Ascending aorta (tissue), 2 donors: ENCODE measurements at regions not wholly inside any gene's neighbourhood (a gene's known extent, or its start where the extent isn't known, plus 50 kb on each side); places are given as distances from the start of the nearest gene placed in this dataset.

Experiments
- DNase-seq, 2 donors: peaks; one replicate each; pipeline ENCODE4 v3.0.0-alpha.2; 2019; ENCODE audit warnings: low spot score in 2 of 2
- H3K27ac ChIP-seq, 2 donors: fragments of 200-600 bp; sonication (generic); one replicate each; pipeline ENCODE4 v1.5.1; 2016 to 2017; ENCODE audit warnings: mild to moderate bottlenecking in 1 of 2
- H3K27me3 ChIP-seq: fragments of 200-600 bp; sonication (generic); one replicate; pipeline ENCODE4 v1.5.1; 2017
- H3K36me3 ChIP-seq, 2 donors: fragments of 200-600 bp; sonication (generic); one replicate each; pipeline ENCODE4 v1.5.1; 2016
- H3K4me1 ChIP-seq, 2 donors: fragments of 200-600 bp; sonication (generic); one replicate each; pipeline ENCODE4 v1.5.1; 2016 to 2017; ENCODE audit warnings: mild to moderate bottlenecking in 1 of 2
- H3K4me3 ChIP-seq, 2 donors: fragments of 200-600 bp; sonication (generic); one replicate each; pipeline ENCODE4 v1.5.1; 2016 to 2017; ENCODE audit warnings: mild to moderate bottlenecking in 1 of 2
- H3K9me3 ChIP-seq, 2 donors: fragments of 200-600 bp; sonication (generic); one replicate each; pipeline ENCODE4 v1.5.1; 2016
- CTCF ChIP-seq, 3 experiments: fragments of 200-600 bp in 2 of 3; fragments of 450-650 bp in 1 of 3; sonication (generic) in 2 of 3; IDR thresholded peaks; one replicate each; pipeline ENCODE4 v1.5.1; 2016 to 2019; ENCODE audit warnings: antibody characterized with exemption in 3 of 3, mild to moderate bottlenecking in 1 of 3, moderate library complexity in 1 of 3
- intact Hi-C: fragments of 100-400 bp; cut with DNase I; formaldehyde crosslinking; loops from one replicate; pipeline ENCODE4 v1.15.1; 2023

DNA sequence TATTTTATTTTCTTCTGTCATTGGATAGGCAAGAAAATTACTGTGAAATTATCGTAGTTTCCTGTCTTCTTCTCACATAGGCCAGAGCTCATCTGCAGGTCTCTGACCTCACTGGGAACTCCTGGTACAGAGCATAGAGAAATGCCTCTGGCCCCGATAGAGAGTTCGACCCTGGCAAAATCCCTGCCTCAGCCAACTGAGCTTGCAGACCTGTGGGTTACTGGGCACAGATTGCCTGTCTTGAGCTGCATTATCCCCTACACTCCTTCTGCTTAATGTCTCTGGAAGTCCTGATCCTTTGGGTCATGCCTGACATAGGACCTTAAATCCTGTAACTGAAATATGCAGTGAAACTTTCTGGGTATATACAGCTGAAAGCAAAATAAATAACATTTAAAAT, 439.3 kb upstream of the CTNND2 start:
- no peak for DNase-seq
- intact Hi-C loops: no loop called here
- no peaks in the 10 kb centered on the region for H3K9me3 ChIP-seq
- no peak for TF ChIP-seq CTCF (IDR thresholded peaks at IDR 0.05)
- no peaks in the 10 kb centered on the region for H3K27me3 ChIP-seq
- no peaks in the 10 kb centered on the region for H3K36me3 ChIP-seq
- no peaks in the 10 kb centered on the region for H3K4me1 ChIP-seq
- H3K27ac ChIP-seq: no peak overlapping the region
- no peak overlapping the region for H3K4me3 ChIP-seq

GRCh38 chr5:12335938-12336337, 431.7 kb upstream of the CTNND2 start:
- Histone ChIP-seq H3K9me3 (no peaks in the 10 kb centered on the region), H3K4me3 (no peak overlapping the region), H3K27ac (no peak overlapping the region), H3K36me3 (no peaks in the 10 kb centered on the region), H3K27me3 (no peaks in the 10 kb centered on the region), H3K4me1 (no peaks in the 10 kb centered on the region)
- intact Hi-C loops: no loop called here
- TF ChIP-seq CTCF (IDR thresholded peaks at IDR 0.05): no peak
- no peak for DNase-seq

GRCh38 chr5:12332480-12332879, 428.2 kb upstream of the CTNND2 start:
- intact Hi-C loops: no loop called here
- Histone ChIP-seq H3K4me1 (no peaks in the 10 kb centered on the region), H3K36me3 (no peaks in the 10 kb centered on the region), H3K4me3 (no peak overlapping the region), H3K27ac (no peak overlapping the region), H3K9me3 (no peaks in the 10 kb centered on the region), H3K27me3 (no peaks in the 10 kb centered on the region)
- DNase-seq: no peak
- no peak for TF ChIP-seq CTCF (IDR thresholded peaks at IDR 0.05)

- Histone ChIP-seq H3K27ac (no peak overlapping the region), H3K27me3 (no peaks in the 10 kb centered on the region), H3K9me3 (no peaks in the 10 kb centered on the region), H3K4me1 (no peaks in the 10 kb centered on the region), H3K4me3 (no peak overlapping the region), H3K36me3 (no peaks in the 10 kb centered on the region)
- no peak for DNase-seq
- intact Hi-C loops: no loop called here
- TF ChIP-seq CTCF (IDR thresholded peaks at IDR 0.05): no peak
These were observed 426.8 kb upstream of the CTNND2 start for GRCh38 chr5:12330993-12331588.

GRCh38 chr5:12330381-12330780, 426.1 kb upstream of the CTNND2 start:
- DNase-seq: no peak
- intact Hi-C loops: no loop called here
- no peak overlapping the region for H3K4me3 ChIP-seq
- H3K4me1 ChIP-seq: no peaks in the 10 kb centered on the region
- TF ChIP-seq CTCF (IDR thresholded peaks at IDR 0.05): no peak
- no peaks in the 10 kb centered on the region for H3K9me3 ChIP-seq
- no peaks in the 10 kb centered on the region for H3K36me3 ChIP-seq
- no peaks in the 10 kb centered on the region for H3K27me3 ChIP-seq
- no peak overlapping the region for H3K27ac ChIP-seq

- no peaks in the 10 kb centered on the region for H3K9me3 ChIP-seq
- H3K27ac ChIP-seq: no peak overlapping the region
- TF ChIP-seq CTCF (IDR thresholded peaks at IDR 0.05): no peak
- H3K4me3 ChIP-seq: no peak overlapping the region
- intact Hi-C loops: no loop called here
- no peaks in the 10 kb centered on the region for H3K4me1 ChIP-seq
- H3K27me3 ChIP-seq: no peaks in the 10 kb centered on the region
- DNase-seq: no peak
- no peaks in the 10 kb centered on the region for H3K36me3 ChIP-seq
These were observed 419.5 kb upstream of the CTNND2 start for GRCh38 chr5:12323637-12324229.
